Natural killer cell (primary cell): ENCODE measurements at regions not wholly inside any gene's neighbourhood (a gene's known extent, or its start where the extent isn't known, plus 50 kb on each side); places are given as distances from the start of the nearest gene placed in this dataset.

ENCODE experiments used
- ATAC-seq, 3 donors: fragments of 150-1000 bp in 2 of 3; fragments of 200-7000 bp in 1 of 3; cut with Tn5 transposase; 1 replicate in 1 of 3; 2 replicates in 2 of 3; pipeline ENCODE4 v1.10.0; 2021; ENCODE audit warnings: mild to moderate bottlenecking in 2 of 3, moderate library complexity in 2 of 3
- DNase-seq, 2 donors: peaks; one replicate each; pipeline versions ENCODE4 v3.0.0 to v3.0.0-alpha.2; 2013 to 2021; ENCODE audit warnings: mixed read lengths in 1 of 2
- H3K27ac ChIP-seq: one replicate; pipeline ENCODE4 v1.5.1; 2013; ENCODE audit warnings: mild to moderate bottlenecking, low read length
- H3K27me3 ChIP-seq: one replicate; pipeline ENCODE4 v1.6.1; 2013; ENCODE audit warnings: low read length; ENCODE audit not compliant: control insufficient read depth, insufficient read depth
- H3K36me3 ChIP-seq: one replicate; pipeline ENCODE4 v1.6.1; 2013; ENCODE audit warnings: low read length; ENCODE audit not compliant: control insufficient read depth, insufficient read depth
- H3K4me1 ChIP-seq: one replicate; pipeline ENCODE4 v1.6.1; 2013; ENCODE audit warnings: low read length; ENCODE audit not compliant: control insufficient read depth, insufficient read depth
- H3K4me3 ChIP-seq: one replicate; pipeline ENCODE4 v1.5.1; 2013; ENCODE audit warnings: low read length
- H3K9me3 ChIP-seq: one replicate; pipeline ENCODE4 v1.6.1; 2013; ENCODE audit warnings: low read length; ENCODE audit not compliant: control insufficient read depth, insufficient read depth
- H3K27ac Mint-ChIP-seq, 2 donors: one replicate each; pipeline ENCODE4 v1.8.0; 2022; ENCODE audit warnings: mild to moderate bottlenecking in 2 of 2, mixed read lengths in 2 of 2, moderate library complexity in 1 of 2
- H3K27me3 Mint-ChIP-seq, 2 donors: one replicate each; pipeline ENCODE4 v1.8.0; 2022; ENCODE audit warnings: low read depth in 2 of 2, mixed read lengths in 2 of 2
- H3K36me3 Mint-ChIP-seq: one replicate; pipeline ENCODE4 v1.8.0; 2022; ENCODE audit warnings: mixed read lengths
- H3K4me1 Mint-ChIP-seq, 2 donors: one replicate each; pipeline ENCODE4 v1.8.0; 2022; ENCODE audit warnings: mixed read lengths in 2 of 2
- H3K4me3 Mint-ChIP-seq: one replicate; pipeline ENCODE4 v1.8.0; 2022; ENCODE audit warnings: mild to moderate bottlenecking, moderate library complexity, mixed read lengths
- H3K9me3 Mint-ChIP-seq, 2 donors: one replicate each; pipeline ENCODE4 v1.8.0; 2022; ENCODE audit warnings: mixed read lengths in 2 of 2
- WGBS: methylation state at CpG from one replicate; pipeline ENCODE4 v1.1.7; 2013; ENCODE audit warnings: missing lambda C conversion rate; ENCODE audit not compliant: insufficient coverage; 5-methylcytosine and 5-hydroxymethylcytosine counted together
- intact Hi-C: fragments of 100-400 bp; cut with micrococcal nuclease; formaldehyde crosslinking; loops from one replicate; pipeline ENCODE4 v1.14.2; 2022
- TF ChIP-seq, protein P1 (sequence below): fragments of 200-600 bp; IDR thresholded peaks from one replicate; pipeline ENCODE4 v1.8.0; 2022; ENCODE audit warnings: antibody characterized with exemption

DNA sequence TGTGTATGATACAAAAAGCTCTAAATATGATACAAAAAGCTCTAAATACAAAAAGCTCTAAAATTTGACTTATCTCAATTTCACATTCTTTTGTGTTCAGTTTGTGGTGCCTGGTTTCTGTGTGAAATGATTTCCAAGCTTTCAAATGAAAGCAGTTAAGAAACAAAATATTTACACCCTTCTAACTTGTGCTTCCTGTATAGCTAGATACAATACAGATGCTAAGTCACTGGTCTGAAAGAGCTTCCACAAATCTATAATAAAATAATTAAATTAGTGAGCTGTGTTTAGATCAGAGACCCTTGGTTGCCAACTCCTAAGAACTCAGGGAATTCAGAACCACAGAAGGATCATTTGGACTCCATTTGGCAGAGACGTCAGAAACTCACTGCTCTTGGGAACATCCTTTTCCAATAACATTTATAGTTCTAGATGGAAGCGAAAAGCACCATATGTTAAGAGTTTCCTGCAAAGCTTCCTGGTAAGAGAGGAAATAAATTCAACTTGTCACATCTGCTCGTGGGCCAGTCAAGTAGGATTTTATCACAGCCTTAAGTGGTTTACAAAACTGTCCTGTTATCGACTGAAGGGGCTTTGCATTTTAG lies 1079.1 kb downstream of the ADGRL2 start:
- TF ChIP-seq, protein P1, sequence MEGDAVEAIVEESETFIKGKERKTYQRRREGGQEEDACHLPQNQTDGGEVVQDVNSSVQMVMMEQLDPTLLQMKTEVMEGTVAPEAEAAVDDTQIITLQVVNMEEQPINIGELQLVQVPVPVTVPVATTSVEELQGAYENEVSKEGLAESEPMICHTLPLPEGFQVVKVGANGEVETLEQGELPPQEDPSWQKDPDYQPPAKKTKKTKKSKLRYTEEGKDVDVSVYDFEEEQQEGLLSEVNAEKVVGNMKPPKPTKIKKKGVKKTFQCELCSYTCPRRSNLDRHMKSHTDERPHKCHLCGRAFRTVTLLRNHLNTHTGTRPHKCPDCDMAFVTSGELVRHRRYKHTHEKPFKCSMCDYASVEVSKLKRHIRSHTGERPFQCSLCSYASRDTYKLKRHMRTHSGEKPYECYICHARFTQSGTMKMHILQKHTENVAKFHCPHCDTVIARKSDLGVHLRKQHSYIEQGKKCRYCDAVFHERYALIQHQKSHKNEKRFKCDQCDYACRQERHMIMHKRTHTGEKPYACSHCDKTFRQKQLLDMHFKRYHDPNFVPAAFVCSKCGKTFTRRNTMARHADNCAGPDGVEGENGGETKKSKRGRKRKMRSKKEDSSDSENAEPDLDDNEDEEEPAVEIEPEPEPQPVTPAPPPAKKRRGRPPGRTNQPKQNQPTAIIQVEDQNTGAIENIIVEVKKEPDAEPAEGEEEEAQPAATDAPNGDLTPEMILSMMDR = no peak
- ATAC-seq (no peak), DNase-seq (no peak)
- intact Hi-C loops = no loop called here
- 23% methylated on average over 3 of the region's 4 CpGs for WGBS
- no peaks in the 10 kb centered on the region for H3K36me3 Mint-ChIP-seq
- no peak overlapping the region for H3K4me3 ChIP-seq
- H3K9me3 ChIP-seq = no peaks in the 10 kb centered on the region
- H3K27me3 Mint-ChIP-seq = no peaks in the 10 kb centered on the region
- no peak overlapping the region for H3K27ac ChIP-seq
- peaks cover 5 to 6% of the 10 kb centered on the region in 2 donors for H3K9me3 Mint-ChIP-seq
- H3K4me1 ChIP-seq = no peaks in the 10 kb centered on the region
- no peaks in the 10 kb centered on the region for H3K36me3 ChIP-seq
- no peaks in the 10 kb centered on the region for H3K4me1 Mint-ChIP-seq
- no peak overlapping the region for H3K27ac Mint-ChIP-seq
- no peak overlapping the region for H3K4me3 Mint-ChIP-seq
- no peaks in the 10 kb centered on the region for H3K27me3 ChIP-seq

DNA sequence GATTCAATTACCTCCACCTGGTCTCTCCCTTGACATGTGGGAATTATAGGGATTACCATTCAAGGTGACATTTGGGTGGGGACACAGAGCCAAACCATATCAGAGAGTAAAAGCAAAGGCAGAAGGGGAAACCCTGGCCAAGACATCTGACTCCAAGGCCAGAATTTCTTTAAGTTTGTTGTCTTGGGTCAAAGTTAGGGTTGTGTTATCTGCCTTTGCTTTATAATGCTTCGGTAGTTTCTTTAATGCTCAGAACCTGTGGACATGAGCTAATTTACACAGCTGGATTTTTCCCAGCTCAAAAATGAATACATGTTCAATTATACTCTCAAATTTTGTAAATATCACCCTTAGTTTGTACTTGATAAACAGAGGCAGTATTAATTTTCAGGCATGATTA lies 1074.4 kb downstream of the ADGRL2 start:
- Mint-ChIP-seq H3K36me3 (no peaks in the 10 kb centered on the region), H3K27ac (no peak overlapping the region), H3K4me1 (no peaks in the 10 kb centered on the region), H3K9me3 (peaks cover 15 to 16% of the 10 kb centered on the region in 2 donors), H3K27me3 (no peaks in the 10 kb centered on the region), H3K4me3 (no peak overlapping the region)
- TF ChIP-seq, protein P1 = no peak
- ATAC-seq (no peak), DNase-seq (no peak)
- H3K4me3 ChIP-seq = no peak overlapping the region
- no peaks in the 10 kb centered on the region for H3K27me3 ChIP-seq
- H3K4me1 ChIP-seq = no peaks in the 10 kb centered on the region
- H3K27ac ChIP-seq = no peak overlapping the region
- H3K36me3 ChIP-seq = no peaks in the 10 kb centered on the region
- intact Hi-C loops = no loop called here
- H3K9me3 ChIP-seq = no peaks in the 10 kb centered on the region
- WGBS = 100% methylated on average over 1 of the region's 1 CpG

DNA sequence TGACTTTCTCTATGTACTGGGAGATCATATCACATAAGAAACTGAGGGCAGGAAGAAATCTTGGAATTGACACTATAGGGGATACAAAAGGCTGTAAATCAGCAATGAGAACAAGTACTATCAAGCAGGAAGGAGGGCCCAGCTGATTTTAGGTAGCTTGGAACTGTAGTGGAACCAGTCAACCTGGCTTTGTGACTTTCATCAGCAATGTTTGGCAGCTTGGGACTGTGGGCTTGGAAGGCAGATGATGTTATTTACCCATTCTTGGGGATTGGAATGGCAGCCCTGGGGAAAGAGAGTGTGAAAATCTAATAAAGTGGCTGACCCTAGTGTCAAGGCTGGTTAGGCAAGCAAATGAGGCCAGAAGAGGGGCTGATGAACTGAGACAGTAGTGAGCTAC lies 1073.3 kb downstream of the ADGRL2 start:
- Histone ChIP-seq H3K27ac (no peak overlapping the region), H3K9me3 (no peaks in the 10 kb centered on the region), H3K36me3 (no peaks in the 10 kb centered on the region), H3K4me3 (no peak overlapping the region), H3K4me1 (no peaks in the 10 kb centered on the region), H3K27me3 (no peaks in the 10 kb centered on the region)
- Mint-ChIP-seq H3K36me3 (no peaks in the 10 kb centered on the region), H3K4me1 (no peaks in the 10 kb centered on the region), H3K27ac (no peak overlapping the region), H3K9me3 (peaks cover 15 to 16% of the 10 kb centered on the region in 2 donors), H3K27me3 (no peaks in the 10 kb centered on the region), H3K4me3 (no peak overlapping the region)
- intact Hi-C loops = no loop called here
- ATAC-seq (no peak), DNase-seq (no peak)
- TF ChIP-seq, protein P1 = no peak

DNA sequence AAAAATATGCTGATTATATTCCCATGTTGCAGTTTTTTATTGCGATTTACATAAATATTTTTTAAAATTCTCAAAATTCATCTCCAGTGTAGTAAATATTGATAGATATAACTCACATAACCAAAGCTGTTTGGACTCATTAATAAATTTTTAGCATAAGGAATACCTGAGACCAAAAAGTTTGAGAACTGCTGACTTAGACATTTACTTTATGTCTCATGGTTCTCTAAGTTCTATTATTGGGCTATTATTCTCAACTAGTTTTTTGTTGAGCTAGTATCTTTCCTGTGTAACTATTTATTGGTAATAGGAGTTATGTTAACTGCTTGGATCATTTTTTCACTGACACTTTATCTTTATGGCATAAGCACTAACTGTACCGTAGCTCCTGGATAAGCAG lies 1069.6 kb downstream of the ADGRL2 start:
- no peak overlapping the region for H3K27ac ChIP-seq
- ATAC-seq (no peak), DNase-seq (no peak)
- 100% methylated on average over 1 of the region's 2 CpGs for WGBS
- Mint-ChIP-seq H3K36me3 (no peaks in the 10 kb centered on the region), H3K27ac (no peak overlapping the region), H3K4me1 (no peaks in the 10 kb centered on the region), H3K9me3 (peaks cover 13 to 15% of the 10 kb centered on the region in 2 donors), H3K27me3 (no peaks in the 10 kb centered on the region), H3K4me3 (no peak overlapping the region)
- no peaks in the 10 kb centered on the region for H3K36me3 ChIP-seq
- intact Hi-C loops = no loop called here
- TF ChIP-seq, protein P1 = no peak
- H3K9me3 ChIP-seq = no peaks in the 10 kb centered on the region
- H3K27me3 ChIP-seq = no peaks in the 10 kb centered on the region
- no peak overlapping the region for H3K4me3 ChIP-seq
- no peaks in the 10 kb centered on the region for H3K4me1 ChIP-seq
